Heart right ventricle (tissue), 16 donors: ENCODE measurements at regions not wholly inside any gene's neighbourhood (a gene's known extent, or its start where the extent isn't known, plus 50 kb on each side); places are given as distances from the start of the nearest gene placed in this dataset.
A peak's percentile ranks its signal among the peaks of the same experiment; 100 is the strongest.

Source experiments
- ATAC-seq, 8 donors: fragments of 200-7000 bp; cut with Tn5 transposase; one replicate each; pipeline ENCODE4 v1.9.1; 2020; ENCODE audit warnings: mild to moderate bottlenecking in 8 of 8, moderate library complexity in 8 of 8, moderate number of reproducible peaks in 1 of 8
- DNase-seq, 2 donors: peaks; one replicate each; pipeline ENCODE4 v3.0.0-alpha.2; 2020
- H3K27ac ChIP-seq, 10 donors: fragments of 200-600 bp; sonication (generic) in 2 of 10; one replicate each; pipeline versions ENCODE4 v1.5.0 to v1.8.0; 2020 to 2022; ENCODE audit warnings: mild to moderate bottlenecking in 3 of 10
- H3K27me3 ChIP-seq, 7 donors: fragments of 200-600 bp; one replicate each; pipeline ENCODE4 v1.8.0; 2021 to 2022; ENCODE audit warnings: mild to moderate bottlenecking in 2 of 7
- H3K36me3 ChIP-seq, 9 donors: fragments of 200-600 bp; sonication (generic) in 1 of 9; one replicate each; pipeline versions ENCODE4 v1.5.0 to v1.8.0; 2020 to 2022; ENCODE audit warnings: mild to moderate bottlenecking in 2 of 9
- H3K4me1 ChIP-seq, 9 donors: fragments of 200-600 bp; sonication (generic) in 1 of 9; one replicate each; pipeline versions ENCODE4 v1.5.0 to v1.8.0; 2020 to 2022; ENCODE audit warnings: mild to moderate bottlenecking in 4 of 9
- H3K4me3 ChIP-seq, 10 donors: fragments of 200-600 bp; sonication (generic) in 2 of 10; one replicate each; pipeline versions ENCODE4 v1.5.0 to v1.8.0; 2020 to 2022; ENCODE audit warnings: mild to moderate bottlenecking in 7 of 10, moderate library complexity in 2 of 10
- H3K9me3 ChIP-seq, 11 donors: fragments of 200-600 bp in 10 of 11; sonication (generic) in 2 of 11; one replicate each; pipeline versions ENCODE4 v1.5.0 to v1.8.0; 2013 to 2022; ENCODE audit warnings: mild to moderate bottlenecking in 2 of 11, control low read depth in 1 of 11, moderate library complexity in 1 of 11
- CTCF ChIP-seq, 9 donors: fragments of 200-600 bp; sonication (generic) in 2 of 9; IDR thresholded peaks; one replicate each; pipeline versions ENCODE4 v1.5.0 to v1.8.0; 2021 to 2022; ENCODE audit warnings: antibody characterized with exemption in 9 of 9, mild to moderate bottlenecking in 5 of 9, moderate library complexity in 1 of 9
- WGBS, 2 donors: extraction: QIAGEN DNeasy Blood & Tissue Kit; methylation state at CpG; one replicate each; pipeline ENCODE4 v1.1.7; 2013; ENCODE audit warnings: inconsistent platforms in 1 of 2; 5-methylcytosine and 5-hydroxymethylcytosine counted together
- intact Hi-C, 10 donors: fragments of 100-400 bp; cut with DNase I; formaldehyde crosslinking; loops; one replicate each; pipeline versions ENCODE4 v1.11.1 to v1.14.2; 2022
- donor health status: Arrhythmogenic right ventricular cardiomyopathy.
- donor health status: ischemic (EF 13 %, LVEDD 7.1; RV severe dilation, severe dysfunction).
- donor health status: healthy with polysubstance abuse.
- donor health status: DM: no; HTN: yes; CAD: no.
- donor health status: DM: no; HTN: no; CAD: no.
- donor health status: ischemic (EF 25% LVEDD 6.9; RV normal size, moderate dysfunction).
- donor health status: ischemic (EF 25% LVEDD 5.7; RV mildly dilated, moderate dysfunction).
- donor health status: healthy.
- donor health status: DM: yes; HTN: yes; CAD: no.
- donor health status: Ischemic cardiomyopathy.
- donor health status: ischemic (EF 35%, LVEDD 5.7; RV mildly dilated, moderate dysfunction).
- donor health status: nonischemic (EF 11% LVEDD 7.7; RV severe dilation, severe dysfunction).
- donor health status: DM: yes; HTN: yes; CAD: no.
- donor health status: PGD.
- donor health status: ischemic (EF 29% LVEDD 5.4; RV normal size, mild dysfunction).
- donor health status: nonischemic (EF 23%, LVEDD 6.1; RV moderate dilation, normal function).

GRCh38 chr18:51266773-51267172 is 69.3 kb upstream of the MEX3C start:
- DNase-seq (no peak), ATAC-seq (no peak)
- TF ChIP-seq CTCF (IDR thresholded peaks at IDR 0.05), result no peak
- Histone ChIP-seq H3K36me3 (no peaks in the 10 kb centered on the region), H3K27me3 (peaks cover 0 to 3% (median 0%) of the 10 kb centered on the region in 7 donors), H3K4me1 (no peaks in the 10 kb centered on the region), H3K9me3 (no peaks in the 10 kb centered on the region), H3K4me3 (no peak overlapping the region), H3K27ac (no peak overlapping the region)
- WGBS, 2 donors, result 91 to 93% methylated on average over 4 of the region's 4 CpGs
- intact Hi-C loops, result no loop called here

- Histone ChIP-seq H3K36me3 (no peaks in the 10 kb centered on the region), H3K9me3 (no peaks in the 10 kb centered on the region), H3K4me3 (no peak overlapping the region), H3K4me1 (peaks cover 0 to 7% (median 5%) of the 10 kb centered on the region in 9 donors), H3K27me3 (no peaks in the 10 kb centered on the region), H3K27ac (no peak overlapping the region)
- TF ChIP-seq CTCF (IDR thresholded peaks at IDR 0.05), result no peak
- DNase-seq, result no peak
- no peak for ATAC-seq
- intact Hi-C loops, result loop anchor here in 1 of 10 donors (10.0 kb wide), 1 partner anchor 261 kb away; no protein-coding TSS in a partner anchor
These were observed 76.0 kb upstream of the MEX3C start for GRCh38 chr18:51273437-51273836.

GRCh38 chr18:51275712-51276476 is 78.4 kb upstream of the MEX3C start:
- H3K27me3 ChIP-seq, result no peaks in the 10 kb centered on the region
- DNase-seq, result peak; percentile 16 to 42
- no peak overlapping the region for H3K27ac ChIP-seq
- no peak overlapping the region for H3K4me3 ChIP-seq
- intact Hi-C loops, result loop anchor here in 2 of 10 donors (5.0 to 10.0 kb wide), 2 partner anchors 106 to 259 kb away; no protein-coding TSS in a partner anchor
- peaks cover 0 to 7% (median 5%) of the 10 kb centered on the region in 9 donors for H3K4me1 ChIP-seq
- no peaks in the 10 kb centered on the region for H3K9me3 ChIP-seq
- no peak for TF ChIP-seq CTCF (IDR thresholded peaks at IDR 0.05)
- H3K36me3 ChIP-seq, result no peaks in the 10 kb centered on the region
- WGBS, 2 donors, result 47 to 54% methylated on average over 6 of the region's 6 CpGs
- peak in 2 of 8 donors; percentile 46 to 58 for ATAC-seq

- 79 to 80% methylated on average over 4 of the region's 4 CpGs for WGBS, 2 donors
- TF ChIP-seq CTCF (IDR thresholded peaks at IDR 0.05), result peak; percentile 8 to 63 (median 51)
- no peak overlapping the region for H3K27ac ChIP-seq
- ATAC-seq (peak in 2 of 8 donors; percentile 42 to 44), DNase-seq (no peak)
- H3K27me3 ChIP-seq, result no peaks in the 10 kb centered on the region
- H3K36me3 ChIP-seq, result no peaks in the 10 kb centered on the region
- H3K9me3 ChIP-seq, result no peaks in the 10 kb centered on the region
- intact Hi-C loops, result loop anchor here in 2 of 10 donors (5.0 to 10.0 kb wide), 2 partner anchors 104 to 257 kb away; no protein-coding TSS in a partner anchor
- peaks cover 0 to 7% (median 5%) of the 10 kb centered on the region in 9 donors for H3K4me1 ChIP-seq
- no peak overlapping the region for H3K4me3 ChIP-seq
These were observed 80.7 kb upstream of the MEX3C start for GRCh38 chr18:51278045-51278649.
